Caco-2 (cell line): ENCODE measurements at regions not wholly inside any gene's neighbourhood (a gene's known extent, or its start where the extent isn't known, plus 50 kb on each side); places are given as distances from the start of the nearest gene placed in this dataset.

ENCODE experiments used
- BruUV-seq: library from RNA; stranded (reverse); fragments of 400-500 nt; replicated peaks from 2 replicates; lab custom pipeline; 2021; lab: Mats Ljungman, UMichigan
- CTCF ChIA-PET: fragments of 300-600 bp; sonication (Branson Sonifier 250); formaldehyde crosslinking; loops from one replicate; lab custom pipeline; 2022; ENCODE audit warnings: antibody characterized with exemption; lab: Charles Lee
- POLR2A ChIA-PET: fragments of 300-600 bp; sonication (Branson Sonifier 250); formaldehyde crosslinking; loops from one replicate; lab custom pipeline; 2022; ENCODE audit warnings: antibody characterized with exemption; lab: Charles Lee
- DNase-seq, 2 experiments: peaks; one replicate each; pipeline versions ENCODE4 v3.0.0 to v3.0.0-alpha.2; 2020 to 2022
- H3K27me3 ChIP-seq: replicated peaks from 2 replicates; pipeline ENCODE4 v1.6.0; 2011; ENCODE audit warnings: low read length; ENCODE audit not compliant: control insufficient read depth, insufficient read depth
- H3K36me3 ChIP-seq: 2 replicates; pipeline ENCODE4 v1.5.1; 2011; ENCODE audit warnings: low read length; ENCODE audit not compliant: control insufficient read depth, insufficient read depth
- H3K4me1 ChIP-seq: fragments of 250-450 bp; sonication (Bioruptor Pico); 2 replicates; pipeline ENCODE4 v1.5.1; 2020; ENCODE audit warnings: mild to moderate bottlenecking
- H3K4me3 ChIP-seq: 2 replicates; pipeline ENCODE4 v1.5.1; 2011; ENCODE audit warnings: low read depth, mild to moderate bottlenecking, control low read depth, low read length
- H3K9me3 ChIP-seq: fragments of 250-450 bp; sonication (Bioruptor Pico); 2 replicates; pipeline ENCODE4 v1.5.1; 2020; ENCODE audit warnings: mild to moderate bottlenecking, moderate library complexity
- H3K27ac Mint-ChIP-seq: one replicate; pipeline ENCODE4 v1.8.0; 2022; ENCODE audit warnings: mixed read lengths; ENCODE audit not compliant: unreplicated experiment
- H3K27me3 Mint-ChIP-seq: one replicate; pipeline ENCODE4 v1.8.0; 2022; ENCODE audit warnings: mixed read lengths; ENCODE audit not compliant: insufficient read depth, unreplicated experiment
- H3K36me3 Mint-ChIP-seq: one replicate; pipeline ENCODE4 v1.8.0; 2022; ENCODE audit warnings: mild to moderate bottlenecking, mixed read lengths; ENCODE audit not compliant: insufficient read depth, unreplicated experiment
- H3K4me1 Mint-ChIP-seq: one replicate; pipeline ENCODE4 v1.8.0; 2022; ENCODE audit warnings: low read depth, mixed read lengths; ENCODE audit not compliant: unreplicated experiment
- H3K4me3 Mint-ChIP-seq: one replicate; pipeline ENCODE4 v1.8.0; 2022; ENCODE audit warnings: mild to moderate bottlenecking, moderate library complexity, mixed read lengths; ENCODE audit not compliant: unreplicated experiment
- H3K9me3 Mint-ChIP-seq: one replicate; pipeline ENCODE4 v1.8.0; 2022; ENCODE audit warnings: mixed read lengths; ENCODE audit not compliant: unreplicated experiment
- intact Hi-C: fragments of 100-400 bp; cut with micrococcal nuclease; formaldehyde crosslinking; loops from one replicate; pipeline ENCODE4 v1.10.0; 2022; ENCODE audit not compliant: unreplicated experiment
- TF ChIP-seq, protein P1 (sequence below), 2 experiments: fragments of 200-600 bp in 1 of 2; IDR thresholded peaks; 1 replicate in 1 of 2; 2 replicates in 1 of 2; pipeline versions ENCODE4 v1.5.1 to v1.8.0; 2011 to 2022; ENCODE audit warnings: antibody characterized with exemption in 1 of 2, control low read depth in 1 of 2, inconsistent platforms in 1 of 2, low read depth in 1 of 2, low read length in 1 of 2, mild to moderate bottlenecking in 1 of 2, moderate library complexity in 1 of 2; ENCODE audit not compliant: insufficient read depth in 1 of 2, severe bottlenecking in 1 of 2, unreplicated experiment in 1 of 2

DNA sequence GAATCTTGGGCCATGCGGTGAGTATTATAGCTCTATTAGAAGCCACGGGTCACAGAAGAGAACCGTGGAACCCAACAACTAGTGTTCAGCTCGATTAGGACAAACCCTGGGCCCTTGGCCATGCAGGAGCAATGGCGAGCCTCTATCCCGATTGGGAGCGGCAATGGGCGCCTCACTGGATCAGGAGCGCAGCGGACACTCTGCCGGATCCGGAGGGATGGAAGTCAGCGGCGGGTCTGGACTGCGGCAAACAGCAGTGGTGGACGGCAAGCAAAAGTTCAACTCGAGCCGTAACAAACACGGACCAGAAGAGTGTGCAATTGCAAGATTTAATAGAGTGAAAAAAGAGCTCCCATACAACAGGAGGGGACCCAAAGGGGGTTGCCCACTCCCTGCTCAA lies 1481.9 kb downstream of the PCDH9 start:
- Mint-ChIP-seq H3K4me1 (no peaks in the 10 kb centered on the region), H3K27me3 (no peaks in the 10 kb centered on the region), H3K9me3 (no peaks in the 10 kb centered on the region), H3K27ac (no peak overlapping the region), H3K4me3 (no peak overlapping the region), H3K36me3 (no peaks in the 10 kb centered on the region)
- Histone ChIP-seq H3K4me1 (no peaks in the 10 kb centered on the region), H3K36me3 (no peaks in the 10 kb centered on the region), H3K4me3 (no peak overlapping the region), H3K27me3 (no peaks in the 10 kb centered on the region), H3K9me3 (no peaks in the 10 kb centered on the region)
- ChIA-PET POLR2A (no interaction called here), CTCF (no interaction called here)
- no TSS peak for BruUV-seq
- intact Hi-C loops = no loop called here
- TF ChIP-seq, protein P1, sequence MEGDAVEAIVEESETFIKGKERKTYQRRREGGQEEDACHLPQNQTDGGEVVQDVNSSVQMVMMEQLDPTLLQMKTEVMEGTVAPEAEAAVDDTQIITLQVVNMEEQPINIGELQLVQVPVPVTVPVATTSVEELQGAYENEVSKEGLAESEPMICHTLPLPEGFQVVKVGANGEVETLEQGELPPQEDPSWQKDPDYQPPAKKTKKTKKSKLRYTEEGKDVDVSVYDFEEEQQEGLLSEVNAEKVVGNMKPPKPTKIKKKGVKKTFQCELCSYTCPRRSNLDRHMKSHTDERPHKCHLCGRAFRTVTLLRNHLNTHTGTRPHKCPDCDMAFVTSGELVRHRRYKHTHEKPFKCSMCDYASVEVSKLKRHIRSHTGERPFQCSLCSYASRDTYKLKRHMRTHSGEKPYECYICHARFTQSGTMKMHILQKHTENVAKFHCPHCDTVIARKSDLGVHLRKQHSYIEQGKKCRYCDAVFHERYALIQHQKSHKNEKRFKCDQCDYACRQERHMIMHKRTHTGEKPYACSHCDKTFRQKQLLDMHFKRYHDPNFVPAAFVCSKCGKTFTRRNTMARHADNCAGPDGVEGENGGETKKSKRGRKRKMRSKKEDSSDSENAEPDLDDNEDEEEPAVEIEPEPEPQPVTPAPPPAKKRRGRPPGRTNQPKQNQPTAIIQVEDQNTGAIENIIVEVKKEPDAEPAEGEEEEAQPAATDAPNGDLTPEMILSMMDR (IDR thresholded peaks at IDR 0.05; ENCODE audit: insufficient read depth in 1 of 2, low read depth in 1 of 2, low read length in 1 of 2, severe bottlenecking in 1 of 2, unreplicated experiment in 1 of 2) = no peak
- no peak for DNase-seq

DNA sequence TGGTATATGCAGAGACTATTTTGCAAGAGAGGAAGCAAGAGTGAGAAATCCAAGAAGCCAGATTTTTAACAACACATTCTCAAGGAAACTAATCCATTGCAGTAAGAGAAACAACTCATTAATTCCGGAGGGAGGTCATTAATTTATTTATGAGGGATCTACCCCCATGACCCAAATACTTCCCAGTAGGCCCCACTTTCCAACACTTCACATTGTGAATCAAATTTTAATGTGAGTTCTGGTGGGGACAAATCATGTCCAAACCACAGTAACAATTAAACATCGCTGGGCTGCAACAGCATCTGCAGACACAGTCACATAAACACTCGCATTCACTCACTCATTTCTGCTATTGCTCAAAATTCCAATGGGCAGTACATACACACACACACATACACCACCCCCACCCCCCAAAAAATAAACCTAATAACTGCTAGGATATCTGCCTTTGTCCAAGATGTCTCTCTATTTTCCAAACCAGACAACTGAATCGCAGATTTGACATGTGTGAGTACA lies 1483.7 kb downstream of the PCDH9 start:
- Mint-ChIP-seq H3K9me3 (no peaks in the 10 kb centered on the region), H3K36me3 (no peaks in the 10 kb centered on the region), H3K4me3 (no peak overlapping the region), H3K4me1 (no peaks in the 10 kb centered on the region), H3K27me3 (no peaks in the 10 kb centered on the region), H3K27ac (no peak overlapping the region)
- H3K27me3 ChIP-seq = no peaks in the 10 kb centered on the region
- H3K4me1 ChIP-seq = no peaks in the 10 kb centered on the region
- CTCF ChIA-PET = no interaction called here
- no peaks in the 10 kb centered on the region for H3K9me3 ChIP-seq
- H3K4me3 ChIP-seq = no peak overlapping the region
- BruUV-seq = no TSS peak
- no peak for DNase-seq
- no peaks in the 10 kb centered on the region for H3K36me3 ChIP-seq
- POLR2A ChIA-PET = no interaction called here
- intact Hi-C loops = no loop called here
- TF ChIP-seq, protein P1 (IDR thresholded peaks at IDR 0.05; ENCODE audit: insufficient read depth in 1 of 2, low read depth in 1 of 2, low read length in 1 of 2, severe bottlenecking in 1 of 2, unreplicated experiment in 1 of 2) = no peak

DNA sequence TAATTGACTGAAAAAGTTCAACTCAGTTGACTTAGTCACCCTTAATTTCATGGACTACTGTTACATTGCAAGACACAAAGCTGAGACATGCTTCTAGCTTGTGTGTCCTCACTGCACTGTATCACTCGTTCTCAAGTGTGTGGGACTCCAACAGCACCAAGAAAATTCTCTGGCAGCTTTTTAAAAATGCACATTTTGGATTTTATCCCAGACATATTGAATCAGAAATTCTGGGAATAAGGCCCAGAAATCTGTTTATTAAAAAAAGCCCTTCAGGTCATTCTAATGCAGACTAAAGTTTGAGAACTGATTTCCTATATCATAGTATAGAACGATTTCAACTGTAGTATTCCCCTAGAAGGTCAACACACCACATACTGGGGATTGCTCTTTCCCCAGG lies 1485.3 kb downstream of the PCDH9 start:
- TF ChIP-seq, protein P1 (IDR thresholded peaks at IDR 0.05; ENCODE audit: insufficient read depth in 1 of 2, low read depth in 1 of 2, low read length in 1 of 2, severe bottlenecking in 1 of 2, unreplicated experiment in 1 of 2) = no peak
- no peaks in the 10 kb centered on the region for H3K27me3 ChIP-seq
- H3K4me3 ChIP-seq = no peak overlapping the region
- H3K4me1 ChIP-seq = no peaks in the 10 kb centered on the region
- H3K27me3 Mint-ChIP-seq = no peaks in the 10 kb centered on the region
- no TSS peak for BruUV-seq
- intact Hi-C loops = no loop called here
- ChIA-PET POLR2A (no interaction called here), CTCF (no interaction called here)
- H3K4me3 Mint-ChIP-seq = no peak overlapping the region
- H3K36me3 ChIP-seq = no peaks in the 10 kb centered on the region
- H3K27ac Mint-ChIP-seq = no peak overlapping the region
- H3K9me3 Mint-ChIP-seq = no peaks in the 10 kb centered on the region
- no peaks in the 10 kb centered on the region for H3K9me3 ChIP-seq
- H3K36me3 Mint-ChIP-seq = no peaks in the 10 kb centered on the region
- no peaks in the 10 kb centered on the region for H3K4me1 Mint-ChIP-seq
- no peak for DNase-seq
